ENCODE measurements at regions not wholly inside any gene's neighbourhood (a gene's known extent, or its start where the extent isn't known, plus 50 kb on each side); places are given as distances from the start of the nearest gene placed in this dataset.

DNA sequence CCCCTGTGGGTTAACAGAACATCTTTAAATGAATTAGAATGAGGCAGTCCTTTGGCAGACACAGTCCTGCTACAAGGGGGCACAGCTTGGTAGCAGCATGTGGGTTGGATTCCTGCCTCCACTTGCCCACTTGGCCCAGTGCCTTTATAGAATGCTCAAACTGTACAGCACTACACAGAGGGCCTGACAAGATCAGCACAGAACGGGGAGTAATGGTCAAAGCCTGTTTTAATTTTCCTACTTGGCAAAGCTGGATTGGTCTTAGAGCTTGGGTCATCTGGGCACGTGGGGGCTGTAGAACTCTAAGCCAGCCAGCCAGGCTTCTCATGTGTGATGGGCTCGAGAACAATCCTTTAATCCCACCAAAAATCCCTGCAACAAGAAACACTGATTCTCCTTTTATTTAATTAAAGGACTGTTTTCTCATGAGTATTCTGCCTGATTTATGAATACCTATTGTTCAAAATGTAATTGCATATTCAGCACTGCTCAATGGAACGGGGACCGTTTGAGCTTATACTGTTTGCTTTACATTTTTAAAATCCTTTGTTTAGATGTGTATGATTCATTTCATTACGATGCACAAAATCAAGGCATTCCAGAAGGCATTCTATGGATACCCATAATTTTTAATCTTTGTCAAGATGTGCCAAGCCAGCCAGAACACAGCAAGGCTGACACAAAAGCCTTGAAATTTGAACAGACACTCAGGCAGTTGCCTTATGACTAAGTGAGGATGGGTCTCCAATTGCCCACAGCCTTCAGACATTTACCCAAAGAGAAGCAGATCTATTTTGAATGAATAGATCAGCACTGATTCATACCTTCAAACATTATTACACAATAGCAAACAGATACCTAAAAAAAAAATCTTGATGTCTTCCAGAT, 249.3 kb upstream of the TGFBR2 start:
- no peak for TF ChIP-seq CTCF (IDR thresholded peaks at IDR 0.05; ENCODE audit: extremely low read depth, low read depth, low read length)
- DNase-seq (ENCODE audit: insufficient read length, low spot score, missing footprints): no peak
- H3K4me1 ChIP-seq (ENCODE audit: insufficient read depth, low read length): peaks cover 26% of the 10 kb centered on the region
- H3K4me2 ChIP-seq (ENCODE audit: insufficient read depth, low read length): no peak overlapping the region
- no peaks in the 10 kb centered on the region for H3K27me3 ChIP-seq (ENCODE audit: insufficient read depth, low read length)
- peak overlapping the region; percentile 2 for H3K27ac ChIP-seq (ENCODE audit: low read depth, low read length)
- no peaks in the 10 kb centered on the region for H3K36me3 ChIP-seq (ENCODE audit: insufficient read depth, low read length)
- no peaks in the 10 kb centered on the region for H3K79me2 ChIP-seq (ENCODE audit: insufficient read depth, low read length)
- no peak overlapping the region for H3K4me3 ChIP-seq (ENCODE audit: insufficient read depth, low read length)
- H3K9me3 ChIP-seq (ENCODE audit: low read depth, low read length): no peaks in the 10 kb centered on the region
- H4K20me1 ChIP-seq (ENCODE audit: insufficient read depth, low read length): no peaks in the 10 kb centered on the region
- no peak overlapping the region for H2AFZ ChIP-seq (ENCODE audit: low read length)

- no peak overlapping the region for H3K27ac ChIP-seq (ENCODE audit: low read depth, low read length)
- H3K9me3 ChIP-seq (ENCODE audit: low read depth, low read length): no peaks in the 10 kb centered on the region
- peaks cover 26% of the 10 kb centered on the region for H3K4me1 ChIP-seq (ENCODE audit: insufficient read depth, low read length)
- H2AFZ ChIP-seq (ENCODE audit: low read length): no peak overlapping the region
- no peaks in the 10 kb centered on the region for H4K20me1 ChIP-seq (ENCODE audit: insufficient read depth, low read length)
- H3K79me2 ChIP-seq (ENCODE audit: insufficient read depth, low read length): no peaks in the 10 kb centered on the region
- H3K4me3 ChIP-seq (ENCODE audit: insufficient read depth, low read length): no peak overlapping the region
- H3K27me3 ChIP-seq (ENCODE audit: insufficient read depth, low read length): no peaks in the 10 kb centered on the region
- no peak for TF ChIP-seq CTCF (IDR thresholded peaks at IDR 0.05; ENCODE audit: extremely low read depth, low read depth, low read length)
- no peak overlapping the region for H3K4me2 ChIP-seq (ENCODE audit: insufficient read depth, low read length)
- no peaks in the 10 kb centered on the region for H3K36me3 ChIP-seq (ENCODE audit: insufficient read depth, low read length)
- DNase-seq (ENCODE audit: insufficient read length, low spot score, missing footprints): no peak
These were observed 248.5 kb upstream of the TGFBR2 start for GRCh38 chr3:30357897-30358296.

GRCh38 chr3:30358871-30359270, 247.5 kb upstream of the TGFBR2 start:
- H2AFZ ChIP-seq (ENCODE audit: low read length): no peak overlapping the region
- no peak overlapping the region for H3K27ac ChIP-seq (ENCODE audit: low read depth, low read length)
- no peak for TF ChIP-seq CTCF (IDR thresholded peaks at IDR 0.05; ENCODE audit: extremely low read depth, low read depth, low read length)
- no peaks in the 10 kb centered on the region for H4K20me1 ChIP-seq (ENCODE audit: insufficient read depth, low read length)
- peaks cover 26% of the 10 kb centered on the region for H3K4me1 ChIP-seq (ENCODE audit: insufficient read depth, low read length)
- no peaks in the 10 kb centered on the region for H3K79me2 ChIP-seq (ENCODE audit: insufficient read depth, low read length)
- no peak overlapping the region for H3K4me2 ChIP-seq (ENCODE audit: insufficient read depth, low read length)
- no peaks in the 10 kb centered on the region for H3K36me3 ChIP-seq (ENCODE audit: insufficient read depth, low read length)
- H3K9me3 ChIP-seq (ENCODE audit: low read depth, low read length): no peaks in the 10 kb centered on the region
- no peaks in the 10 kb centered on the region for H3K27me3 ChIP-seq (ENCODE audit: insufficient read depth, low read length)
- no peak overlapping the region for H3K4me3 ChIP-seq (ENCODE audit: insufficient read depth, low read length)
- no peak for DNase-seq (ENCODE audit: insufficient read length, low spot score, missing footprints)

DNA sequence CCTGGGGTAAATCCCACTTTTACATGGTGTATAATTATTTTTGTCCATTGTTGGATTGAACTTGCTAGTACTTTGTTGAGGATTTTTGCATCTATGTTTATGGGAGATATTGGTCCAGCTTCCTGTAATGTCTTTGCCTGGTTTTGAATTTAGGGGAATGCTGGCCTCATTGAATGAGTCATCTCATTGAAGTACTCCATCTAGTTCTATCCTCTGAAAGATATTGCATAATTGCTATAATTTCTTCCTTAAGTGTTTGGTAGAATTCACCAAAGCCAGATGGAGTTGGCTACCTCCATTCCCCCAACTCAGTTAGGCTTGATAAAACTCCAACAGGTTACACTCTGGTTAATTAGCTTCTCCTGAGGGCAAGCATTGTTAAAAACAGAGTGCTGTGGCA, 237.4 kb upstream of the TGFBR2 start:
- no peak for TF ChIP-seq CTCF (IDR thresholded peaks at IDR 0.05; ENCODE audit: extremely low read depth, low read depth, low read length)
- no peaks in the 10 kb centered on the region for H4K20me1 ChIP-seq (ENCODE audit: insufficient read depth, low read length)
- H2AFZ ChIP-seq (ENCODE audit: low read length): no peak overlapping the region
- no peak for DNase-seq (ENCODE audit: insufficient read length, low spot score, missing footprints)
- H3K4me2 ChIP-seq (ENCODE audit: insufficient read depth, low read length): no peak overlapping the region
- H3K79me2 ChIP-seq (ENCODE audit: insufficient read depth, low read length): no peaks in the 10 kb centered on the region
- no peaks in the 10 kb centered on the region for H3K36me3 ChIP-seq (ENCODE audit: insufficient read depth, low read length)
- no peak overlapping the region for H3K27ac ChIP-seq (ENCODE audit: low read depth, low read length)
- H3K9me3 ChIP-seq (ENCODE audit: low read depth, low read length): no peaks in the 10 kb centered on the region
- peaks cover 4% of the 10 kb centered on the region for H3K4me1 ChIP-seq (ENCODE audit: insufficient read depth, low read length)
- no peak overlapping the region for H3K4me3 ChIP-seq (ENCODE audit: insufficient read depth, low read length)
- H3K27me3 ChIP-seq (ENCODE audit: insufficient read depth, low read length): no peaks in the 10 kb centered on the region
